ENCODE measurements at regions not wholly inside any gene's neighbourhood (a gene's known extent, or its start where the extent isn't known, plus 50 kb on each side); places are given as distances from the start of the nearest gene placed in this dataset.

DNA sequence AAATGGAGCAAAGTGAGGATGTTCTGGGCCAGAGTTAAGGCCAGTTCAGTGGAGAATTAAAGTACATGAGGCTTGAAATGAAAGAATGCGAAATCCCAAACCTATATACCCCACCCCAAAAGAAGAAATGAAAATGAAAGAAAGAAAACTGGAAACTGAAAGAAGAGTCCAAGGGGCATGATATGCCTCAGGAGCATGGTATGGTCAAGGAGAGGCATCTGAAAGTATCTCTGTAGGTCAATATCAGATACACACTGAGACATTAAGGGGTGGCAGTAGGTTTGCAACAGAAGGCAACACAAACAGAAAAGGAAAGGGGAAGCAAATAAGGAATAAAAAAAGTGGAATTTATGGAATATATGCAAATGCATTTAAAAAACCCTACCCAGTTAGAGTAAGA lies 166.5 kb downstream of the COG6 start:
- CTCF ChIA-PET, result no interaction called here
- in situ Hi-C loops (cut with MboI) (no loop called here), intact Hi-C loops (cut with micrococcal nuclease; ENCODE audit: unreplicated experiment) (no loop called here)
- Histone ChIP-seq H3K4me1 (ENCODE audit: control insufficient read depth, insufficient read depth, low read length) (no peaks in the 10 kb centered on the region), H3K9ac (ENCODE audit: control insufficient read depth, insufficient read depth, low read length) (no peak overlapping the region), H4K20me1 (ENCODE audit: control insufficient read depth, insufficient read depth) (no peaks in the 10 kb centered on the region), H3K27ac (ENCODE audit: control insufficient read depth, insufficient read depth) (no peak overlapping the region), H3K4me3 (no peak overlapping the region), H2AFZ (ENCODE audit: control insufficient read depth, low read depth, low read length) (peak overlapping the region; percentile 34), H3K4me2 (ENCODE audit: control insufficient read depth, insufficient read depth) (peak overlapping the region; percentile 48; the same call in 1 of the 2 replicates), H3K9me3 (replicated peaks; ENCODE audit: control insufficient read depth, insufficient read depth, low read length) (no peaks in the 10 kb centered on the region; the same call in 2 of the 3 replicates), H3K36me3 (ENCODE audit: control insufficient read depth in 2 of 2, insufficient read depth in 2 of 2, low read length in 1 of 2) (no peaks in the 10 kb centered on the region), H3K79me2 (ENCODE audit: control insufficient read depth, insufficient read depth, low read length) (no peaks in the 10 kb centered on the region), H3K27me3 (replicated peaks in 1 of 2; ENCODE audit: control insufficient read depth in 2 of 2, insufficient read depth in 2 of 2, low read length in 1 of 2) (no peaks in the 10 kb centered on the region; a peak in 1 of 4 replicates)
- WGBS (ENCODE audit: insufficient coverage, insufficient replicate concordance, low lambda C conversion rate, missing lambda C conversion rate), result 32% methylated on average over 1 of the region's 1 CpG
- peak; percentile 66 for ATAC-seq
- no TSS peak for BruUV-seq (replicated peaks)
- no peak for TF ChIP-seq POLR2AphosphoS5 (IDR thresholded peaks at IDR 0.05; ENCODE audit: low read length)
- POLR2A ChIA-PET, result no interaction called here
- DNase-seq (ENCODE audit: low read depth, low spot score), result no peak
- RAD21 ChIA-PET (ENCODE audit: unreplicated experiment), result no interaction called here
- SMC1A ChIA-PET (ENCODE audit: uncharacterized antibody, unreplicated experiment), result no interaction called here
- FAIRE-seq, result no peak

DNA sequence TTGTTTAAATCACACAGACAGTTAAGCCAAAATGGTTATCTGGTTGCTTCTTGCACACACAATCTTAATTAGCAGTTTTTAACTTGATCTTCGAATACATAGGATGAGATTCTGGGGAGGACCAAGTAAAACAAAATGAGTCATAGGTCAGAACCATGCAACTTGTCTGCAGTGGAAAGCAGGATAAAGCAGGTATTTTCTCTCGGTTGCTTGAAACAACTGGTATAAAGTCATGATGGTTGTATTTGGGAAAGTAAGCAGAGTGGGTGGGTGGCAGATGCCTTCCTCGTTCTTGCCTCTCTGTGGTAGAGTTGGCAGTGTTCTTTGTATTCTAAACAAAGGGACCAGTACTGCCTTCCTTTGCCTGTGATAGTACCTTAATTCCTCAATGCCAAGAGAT lies 167.0 kb downstream of the COG6 start:
- Histone ChIP-seq H3K9me3 (replicated peaks; ENCODE audit: control insufficient read depth, insufficient read depth, low read length) (no peaks in the 10 kb centered on the region; the same call in 2 of the 3 replicates), H2AFZ (ENCODE audit: control insufficient read depth, low read depth, low read length) (no peak overlapping the region; the same call in 1 of the 2 replicates), H3K36me3 (ENCODE audit: control insufficient read depth in 2 of 2, insufficient read depth in 2 of 2, low read length in 1 of 2) (no peaks in the 10 kb centered on the region), H4K20me1 (ENCODE audit: control insufficient read depth, insufficient read depth) (no peaks in the 10 kb centered on the region), H3K27ac (ENCODE audit: control insufficient read depth, insufficient read depth) (no peak overlapping the region), H3K9ac (ENCODE audit: control insufficient read depth, insufficient read depth, low read length) (no peak overlapping the region), H3K79me2 (ENCODE audit: control insufficient read depth, insufficient read depth, low read length) (no peaks in the 10 kb centered on the region), H3K4me1 (ENCODE audit: control insufficient read depth, insufficient read depth, low read length) (no peaks in the 10 kb centered on the region), H3K27me3 (replicated peaks in 1 of 2; ENCODE audit: control insufficient read depth in 2 of 2, insufficient read depth in 2 of 2, low read length in 1 of 2) (no peaks in the 10 kb centered on the region; a peak in 1 of 4 replicates), H3K4me3 (no peak overlapping the region), H3K4me2 (ENCODE audit: control insufficient read depth, insufficient read depth) (0 out of 2 replicates have a peak overlapping the region, but pooled peaks have one; percentile 48)
- ATAC-seq, result no peak
- RAD21 ChIA-PET (ENCODE audit: unreplicated experiment), result no interaction called here
- SMC1A ChIA-PET (ENCODE audit: uncharacterized antibody, unreplicated experiment), result no interaction called here
- DNase-seq (ENCODE audit: low read depth, low spot score), result no peak
- CTCF ChIA-PET, result no interaction called here
- TF ChIP-seq PML (IDR thresholded peaks at IDR 0.05; ENCODE audit: low read length), result no peak
- TF ChIP-seq ZBED1 (IDR thresholded peaks at IDR 0.05; ENCODE audit: borderline replicate concordance), result no peak
- TF ChIP-seq, protein P1, sequence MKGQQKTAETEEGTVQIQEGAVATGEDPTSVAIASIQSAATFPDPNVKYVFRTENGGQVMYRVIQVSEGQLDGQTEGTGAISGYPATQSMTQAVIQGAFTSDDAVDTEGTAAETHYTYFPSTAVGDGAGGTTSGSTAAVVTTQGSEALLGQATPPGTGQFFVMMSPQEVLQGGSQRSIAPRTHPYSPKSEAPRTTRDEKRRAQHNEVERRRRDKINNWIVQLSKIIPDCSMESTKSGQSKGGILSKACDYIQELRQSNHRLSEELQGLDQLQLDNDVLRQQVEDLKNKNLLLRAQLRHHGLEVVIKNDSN (IDR thresholded peaks at IDR 0.05; ENCODE audit: borderline replicate concordance, extremely low read length, insufficient read depth, low read depth, low read length), result no peak
- no peak for TF ChIP-seq NFIC (IDR thresholded peaks at IDR 0.05; ENCODE audit: low read depth, low read length)
- no peak for TF ChIP-seq POLR2AphosphoS2 (IDR thresholded peaks at IDR 0.05; ENCODE audit: low read depth, low read length)
- no peak for TF ChIP-seq TCF12 (IDR thresholded peaks at IDR 0.05; ENCODE audit: low read depth, low read length)
- no peak for TF ChIP-seq SREBF1 (IDR thresholded peaks at IDR 0.05; ENCODE audit: low read length)
- TF ChIP-seq TCF7 (IDR thresholded peaks at IDR 0.05; ENCODE audit: borderline replicate concordance), result no peak
- TF ChIP-seq RB1 (IDR thresholded peaks at IDR 0.05; ENCODE audit: borderline replicate concordance), result no peak
- TF ChIP-seq, protein P2, sequence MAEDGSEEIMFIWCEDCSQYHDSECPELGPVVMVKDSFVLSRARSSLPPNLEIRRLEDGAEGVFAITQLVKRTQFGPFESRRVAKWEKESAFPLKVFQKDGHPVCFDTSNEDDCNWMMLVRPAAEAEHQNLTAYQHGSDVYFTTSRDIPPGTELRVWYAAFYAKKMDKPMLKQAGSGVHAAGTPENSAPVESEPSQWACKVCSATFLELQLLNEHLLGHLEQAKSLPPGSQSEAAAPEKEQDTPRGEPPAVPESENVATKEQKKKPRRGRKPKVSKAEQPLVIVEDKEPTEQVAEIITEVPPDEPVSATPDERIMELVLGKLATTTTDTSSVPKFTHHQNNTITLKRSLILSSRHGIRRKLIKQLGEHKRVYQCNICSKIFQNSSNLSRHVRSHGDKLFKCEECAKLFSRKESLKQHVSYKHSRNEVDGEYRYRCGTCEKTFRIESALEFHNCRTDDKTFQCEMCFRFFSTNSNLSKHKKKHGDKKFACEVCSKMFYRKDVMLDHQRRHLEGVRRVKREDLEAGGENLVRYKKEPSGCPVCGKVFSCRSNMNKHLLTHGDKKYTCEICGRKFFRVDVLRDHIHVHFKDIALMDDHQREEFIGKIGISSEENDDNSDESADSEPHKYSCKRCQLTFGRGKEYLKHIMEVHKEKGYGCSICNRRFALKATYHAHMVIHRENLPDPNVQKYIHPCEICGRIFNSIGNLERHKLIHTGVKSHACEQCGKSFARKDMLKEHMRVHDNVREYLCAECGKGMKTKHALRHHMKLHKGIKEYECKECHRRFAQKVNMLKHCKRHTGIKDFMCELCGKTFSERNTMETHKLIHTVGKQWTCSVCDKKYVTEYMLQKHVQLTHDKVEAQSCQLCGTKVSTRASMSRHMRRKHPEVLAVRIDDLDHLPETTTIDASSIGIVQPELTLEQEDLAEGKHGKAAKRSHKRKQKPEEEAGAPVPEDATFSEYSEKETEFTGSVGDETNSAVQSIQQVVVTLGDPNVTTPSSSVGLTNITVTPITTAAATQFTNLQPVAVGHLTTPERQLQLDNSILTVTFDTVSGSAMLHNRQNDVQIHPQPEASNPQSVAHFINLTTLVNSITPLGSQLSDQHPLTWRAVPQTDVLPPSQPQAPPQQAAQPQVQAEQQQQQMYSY (CRISPR knock-in tag; IDR thresholded peaks at IDR 0.05), result no peak
- TF ChIP-seq, protein P3, sequence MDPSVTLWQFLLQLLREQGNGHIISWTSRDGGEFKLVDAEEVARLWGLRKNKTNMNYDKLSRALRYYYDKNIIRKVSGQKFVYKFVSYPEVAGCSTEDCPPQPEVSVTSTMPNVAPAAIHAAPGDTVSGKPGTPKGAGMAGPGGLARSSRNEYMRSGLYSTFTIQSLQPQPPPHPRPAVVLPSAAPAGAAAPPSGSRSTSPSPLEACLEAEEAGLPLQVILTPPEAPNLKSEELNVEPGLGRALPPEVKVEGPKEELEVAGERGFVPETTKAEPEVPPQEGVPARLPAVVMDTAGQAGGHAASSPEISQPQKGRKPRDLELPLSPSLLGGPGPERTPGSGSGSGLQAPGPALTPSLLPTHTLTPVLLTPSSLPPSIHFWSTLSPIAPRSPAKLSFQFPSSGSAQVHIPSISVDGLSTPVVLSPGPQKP (IDR thresholded peaks at IDR 0.05; ENCODE audit: low read depth, low read length), result no peak
- TF ChIP-seq RAD51 (IDR thresholded peaks at IDR 0.05), result no peak
- no peak for TF ChIP-seq RCOR1 (conservative IDR thresholded peaks at IDR 0.05; ENCODE audit: low read depth, low read length)
- no TSS peak for BruUV-seq (replicated peaks)
- POLR2A ChIA-PET, result no interaction called here
- intact Hi-C loops (cut with micrococcal nuclease; ENCODE audit: unreplicated experiment), result no loop called here
- 68% methylated on average over 3 of the region's 3 CpGs for WGBS (ENCODE audit: insufficient coverage, insufficient replicate concordance, low lambda C conversion rate, missing lambda C conversion rate)
- FAIRE-seq, result no peak
- in situ Hi-C loops (cut with MboI), result no loop called here
